H1 (cell line): ENCODE measurements at regions not wholly inside any gene's neighbourhood (a gene's known extent, or its start where the extent isn't known, plus 50 kb on each side); places are given as distances from the start of the nearest gene placed in this dataset.

Experiments used
- BCL11A ChIP-seq, 2 experiments: IDR thresholded peaks; one replicate each; pipeline ENCODE4 v1.6.1; 2011; ENCODE audit warnings: low read depth in 2 of 2, low read length in 2 of 2, mild to moderate bottlenecking in 2 of 2
- BRCA1 ChIP-seq: IDR thresholded peaks from 2 replicates; pipeline ENCODE4 v1.6.1; 2012; ENCODE audit warnings: low read depth, low read length, improper control_type of control experiment
- CBX5 ChIP-seq: fragments of 300-800, 300-1000 bp; sonication (generic); IDR thresholded peaks from 2 replicates; pipeline ENCODE4 v1.7.1; 2016; ENCODE audit warnings: antibody characterized with exemption, low read length, low read depth
- CHD1 ChIP-seq: IDR thresholded peaks from 2 replicates; pipeline ENCODE4 v1.6.1; 2012; ENCODE audit warnings: low read depth, low read length, improper control_type of control experiment
- EZH2 ChIP-seq: fragments of 200-600 bp; sonication (generic); IDR thresholded peaks from 2 replicates; pipeline ENCODE4 v1.7.1; 2012; ENCODE audit warnings: low read depth, mild to moderate bottlenecking, moderate library complexity, low read length, inconsistent platforms; ENCODE audit not compliant: severe bottlenecking
- FOSL1 ChIP-seq: IDR thresholded peaks from 2 replicates; pipeline ENCODE4 v1.6.1; 2011; ENCODE audit warnings: mild to moderate bottlenecking, low read depth, low read length, moderate library complexity; ENCODE audit not compliant: insufficient read depth
- MAFK ChIP-seq: IDR thresholded peaks from 2 replicates; pipeline ENCODE4 v1.6.1; 2012; ENCODE audit warnings: low read depth, mild to moderate bottlenecking, improper control_type of control experiment, low read length
- NRF1 ChIP-seq: IDR thresholded peaks from 2 replicates; pipeline ENCODE4 v1.6.1; 2011; ENCODE audit warnings: mild to moderate bottlenecking, low read depth, low read length, improper control_type of control experiment
- POLR2AphosphoS5 ChIP-seq: IDR thresholded peaks from 2 replicates; pipeline ENCODE4 v1.6.1; 2011; ENCODE audit warnings: low read depth, low read length
- RAD21 ChIP-seq, 2 experiments: IDR thresholded peaks in 1 of 2; conservative IDR thresholded peaks in 1 of 2; 2 replicates each; pipeline ENCODE4 v1.6.1; 2011; ENCODE audit warnings: low read depth in 2 of 2, low read length in 2 of 2, improper control_type of control experiment in 1 of 2, inconsistent platforms in 1 of 2, mild to moderate bottlenecking in 1 of 2, moderate library complexity in 1 of 2
- SP1 ChIP-seq: IDR thresholded peaks from 2 replicates; pipeline ENCODE4 v1.6.1; 2011; ENCODE audit warnings: low read depth, low read length
- SUZ12 ChIP-seq: fragments of 200-600 bp; sonication (generic); IDR thresholded peaks from 2 replicates; pipeline ENCODE4 v1.6.1; 2012; ENCODE audit warnings: mild to moderate bottlenecking, inconsistent platforms, low read length, moderate library complexity, mixed read lengths
- TAF1 ChIP-seq: IDR thresholded peaks from 2 replicates; pipeline ENCODE4 v1.6.1; 2011; ENCODE audit warnings: mild to moderate bottlenecking, low read depth, low read length
- TF ChIP-seq, protein P1 (sequence below), 3 experiments: IDR thresholded peaks; 1 replicate in 2 of 3; 2 replicates in 1 of 3; pipeline versions ENCODE4 v1.5.1 to v1.6.1; 2011; ENCODE audit warnings: low read length in 3 of 3, mild to moderate bottlenecking in 3 of 3, inconsistent platforms in 2 of 3, low read depth in 1 of 3, moderate library complexity in 1 of 3; ENCODE audit not compliant: insufficient read depth in 1 of 3; ENCODE audit errors: control extremely low read depth in 1 of 3

DNA sequence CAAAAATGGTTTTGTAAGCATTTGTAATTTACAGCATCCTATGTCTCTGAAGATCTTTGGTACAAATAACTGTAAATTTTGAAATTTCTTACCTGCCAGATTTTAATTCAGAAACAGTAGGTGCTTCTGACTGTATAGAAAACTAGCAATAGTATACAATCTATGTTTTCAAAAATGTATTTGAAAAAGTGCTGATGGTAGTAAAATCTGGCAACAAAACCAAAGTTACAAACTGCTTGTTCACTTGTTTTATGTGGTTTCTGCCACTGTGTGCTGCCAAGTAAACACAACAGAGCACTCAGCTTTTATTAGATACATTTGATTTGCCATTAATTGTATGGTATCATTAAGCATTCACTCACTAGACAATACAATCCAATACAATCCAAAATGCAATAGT, 206.1 kb downstream of the CPE start:
- no peak for TF ChIP-seq FOSL1
- no peak for TF ChIP-seq SP1
- TF ChIP-seq CHD1 = no peak
- no peak for TF ChIP-seq BCL11A (IDR thresholded peaks at IDR 0.05; ENCODE audit: low read depth in 2 of 2, low read length in 2 of 2)
- TF ChIP-seq, protein P1, sequence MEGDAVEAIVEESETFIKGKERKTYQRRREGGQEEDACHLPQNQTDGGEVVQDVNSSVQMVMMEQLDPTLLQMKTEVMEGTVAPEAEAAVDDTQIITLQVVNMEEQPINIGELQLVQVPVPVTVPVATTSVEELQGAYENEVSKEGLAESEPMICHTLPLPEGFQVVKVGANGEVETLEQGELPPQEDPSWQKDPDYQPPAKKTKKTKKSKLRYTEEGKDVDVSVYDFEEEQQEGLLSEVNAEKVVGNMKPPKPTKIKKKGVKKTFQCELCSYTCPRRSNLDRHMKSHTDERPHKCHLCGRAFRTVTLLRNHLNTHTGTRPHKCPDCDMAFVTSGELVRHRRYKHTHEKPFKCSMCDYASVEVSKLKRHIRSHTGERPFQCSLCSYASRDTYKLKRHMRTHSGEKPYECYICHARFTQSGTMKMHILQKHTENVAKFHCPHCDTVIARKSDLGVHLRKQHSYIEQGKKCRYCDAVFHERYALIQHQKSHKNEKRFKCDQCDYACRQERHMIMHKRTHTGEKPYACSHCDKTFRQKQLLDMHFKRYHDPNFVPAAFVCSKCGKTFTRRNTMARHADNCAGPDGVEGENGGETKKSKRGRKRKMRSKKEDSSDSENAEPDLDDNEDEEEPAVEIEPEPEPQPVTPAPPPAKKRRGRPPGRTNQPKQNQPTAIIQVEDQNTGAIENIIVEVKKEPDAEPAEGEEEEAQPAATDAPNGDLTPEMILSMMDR (IDR thresholded peaks at IDR 0.05; ENCODE audit: control extremely low read depth in 1 of 3, insufficient read depth in 1 of 3, low read depth in 1 of 3, low read length in 3 of 3) = no peak
- no peak for TF ChIP-seq SUZ12
- TF ChIP-seq EZH2 = no peak
- no peak for TF ChIP-seq CBX5
- no peak for TF ChIP-seq POLR2AphosphoS5
- TF ChIP-seq NRF1 = no peak
- TF ChIP-seq BRCA1 = no peak
- TF ChIP-seq MAFK = no peak
- TF ChIP-seq RAD21 (IDR thresholded peaks at IDR 0.05 in 1 of 2, conservative IDR thresholded peaks at IDR 0.05 in 1 of 2; ENCODE audit: low read depth in 2 of 2, low read length in 2 of 2) = no peak
- TF ChIP-seq TAF1 = no peak
